Coronary artery (tissue), 2 donors: ENCODE measurements at regions not wholly inside any gene's neighbourhood (a gene's known extent, or its start where the extent isn't known, plus 50 kb on each side); places are given as distances from the start of the nearest gene placed in this dataset.

Experiments
- DNase-seq: peaks from one replicate; pipeline ENCODE4 v3.0.0-alpha.2; 2017; ENCODE audit warnings: low spot score
- H3K27ac ChIP-seq, 2 donors: fragments of 200-600 bp; sonication (generic); one replicate each; pipeline ENCODE4 v1.5.1; 2016 to 2019
- H3K4me3 ChIP-seq: fragments of 200-600 bp; sonication (generic); 2 replicates; pipeline ENCODE4 v1.5.1; 2016; ENCODE audit warnings: mild to moderate bottlenecking, moderate library complexity
- CTCF ChIP-seq: fragments of 200-600 bp; sonication (generic); IDR thresholded peaks from one replicate; pipeline ENCODE4 v1.5.1; 2019; ENCODE audit warnings: antibody characterized with exemption

- Histone ChIP-seq H3K27ac (no peak overlapping the region), H3K4me3 (no peak overlapping the region)
- no peak for TF ChIP-seq CTCF
- DNase-seq = no peak
Measured at GRCh38 chrX:22795671-22796070, 204.1 kb upstream of the DDX53 start.

- no peak for TF ChIP-seq CTCF
- Histone ChIP-seq H3K4me3 (no peak overlapping the region), H3K27ac (peak overlapping the region in 1 of 2 donors; percentile 13)
- DNase-seq = no peak
Measured at GRCh38 chrX:22800360-22800759, 199.4 kb upstream of the DDX53 start.

- peak overlapping the region in 1 of 2 donors; percentile 13 for H3K27ac ChIP-seq
Measured at GRCh38 chrX:22800806-22801205, 199.0 kb upstream of the DDX53 start.

GRCh38 chrX:22803353-22803752 lies 196.4 kb upstream of the DDX53 start:
- Histone ChIP-seq H3K27ac (no peak overlapping the region), H3K4me3 (no peak overlapping the region)
- TF ChIP-seq CTCF = no peak
- DNase-seq = no peak

More at GRCh38 chrX:22800806-22801205, 199.0 kb upstream of the DDX53 start:
- DNase-seq = no peak
- H3K4me3 ChIP-seq = no peak overlapping the region
- TF ChIP-seq CTCF = no peak

- Histone ChIP-seq H3K27ac (no peak overlapping the region), H3K4me3 (no peak overlapping the region)
- no peak for TF ChIP-seq CTCF
- DNase-seq = no peak
Measured at GRCh38 chrX:22810876-22811275, 188.9 kb upstream of the DDX53 start.

GRCh38 chrX:22818061-22818460 lies 181.7 kb upstream of the DDX53 start:
- no peak for TF ChIP-seq CTCF

GRCh38 chrX:22855693-22856092 lies 144.1 kb upstream of the DDX53 start:
- Histone ChIP-seq H3K4me3 (no peak overlapping the region), H3K27ac (no peak overlapping the region)
- no peak for TF ChIP-seq CTCF
- no peak for DNase-seq

More at GRCh38 chrX:22818061-22818460, 181.7 kb upstream of the DDX53 start:
- H3K27ac ChIP-seq = no peak overlapping the region
- no peak overlapping the region for H3K4me3 ChIP-seq
- no peak for DNase-seq
